SK-N-SH (cell line): ENCODE measurements at regions not wholly inside any gene's neighbourhood (a gene's known extent, or its start where the extent isn't known, plus 50 kb on each side); places are given as distances from the start of the nearest gene placed in this dataset.

Experiments used
- GATA2 ChIP-seq: sonication (generic); formaldehyde crosslinking; IDR thresholded peaks from 2 replicates; pipeline ENCODE4 v1.5.0; 2020; ENCODE audit warnings: mild to moderate bottlenecking, missing genetic modification reagents
- JUND ChIP-seq: IDR thresholded peaks from 2 replicates; pipeline ENCODE4 v1.4.0; 2012
- MEF2A ChIP-seq: IDR thresholded peaks from 2 replicates; pipeline ENCODE4 v1.4.0; 2012; ENCODE audit warnings: low read depth, borderline replicate concordance
- MXI1 ChIP-seq: IDR thresholded peaks from 2 replicates; pipeline ENCODE4 v1.6.1; 2012; ENCODE audit warnings: mild to moderate bottlenecking, low read depth, low read length, improper control_type of control experiment
- POLR2AphosphoS5 ChIP-seq: IDR thresholded peaks from 2 replicates; pipeline ENCODE4 v1.6.1; 2012; ENCODE audit warnings: low read depth, low read length
- RFX5 ChIP-seq: IDR thresholded peaks from 2 replicates; pipeline ENCODE4 v1.6.1; 2012; ENCODE audit warnings: mild to moderate bottlenecking, improper control_type of control experiment, low read length
- SIN3A ChIP-seq: IDR thresholded peaks from 2 replicates; pipeline ENCODE4 v1.6.1; 2012; ENCODE audit warnings: low read depth, mild to moderate bottlenecking, low read length, moderate library complexity, borderline replicate concordance
- YY1 ChIP-seq: IDR thresholded peaks from 2 replicates; pipeline ENCODE4 v1.4.0; 2012; ENCODE audit warnings: low read depth, mild to moderate bottlenecking
- TF ChIP-seq, protein P1 (sequence below): fragments of 200-600 bp; sonication (generic); IDR thresholded peaks from 2 replicates; pipeline ENCODE4 v1.6.1; 2017; ENCODE audit warnings: antibody characterized with exemption, mild to moderate bottlenecking, moderate library complexity

GRCh38 chr16:26672206-26672605, 394.5 kb upstream of the C16orf82 start:
- TF ChIP-seq, protein P1, sequence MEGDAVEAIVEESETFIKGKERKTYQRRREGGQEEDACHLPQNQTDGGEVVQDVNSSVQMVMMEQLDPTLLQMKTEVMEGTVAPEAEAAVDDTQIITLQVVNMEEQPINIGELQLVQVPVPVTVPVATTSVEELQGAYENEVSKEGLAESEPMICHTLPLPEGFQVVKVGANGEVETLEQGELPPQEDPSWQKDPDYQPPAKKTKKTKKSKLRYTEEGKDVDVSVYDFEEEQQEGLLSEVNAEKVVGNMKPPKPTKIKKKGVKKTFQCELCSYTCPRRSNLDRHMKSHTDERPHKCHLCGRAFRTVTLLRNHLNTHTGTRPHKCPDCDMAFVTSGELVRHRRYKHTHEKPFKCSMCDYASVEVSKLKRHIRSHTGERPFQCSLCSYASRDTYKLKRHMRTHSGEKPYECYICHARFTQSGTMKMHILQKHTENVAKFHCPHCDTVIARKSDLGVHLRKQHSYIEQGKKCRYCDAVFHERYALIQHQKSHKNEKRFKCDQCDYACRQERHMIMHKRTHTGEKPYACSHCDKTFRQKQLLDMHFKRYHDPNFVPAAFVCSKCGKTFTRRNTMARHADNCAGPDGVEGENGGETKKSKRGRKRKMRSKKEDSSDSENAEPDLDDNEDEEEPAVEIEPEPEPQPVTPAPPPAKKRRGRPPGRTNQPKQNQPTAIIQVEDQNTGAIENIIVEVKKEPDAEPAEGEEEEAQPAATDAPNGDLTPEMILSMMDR = no peak
- TF ChIP-seq SIN3A (no peak), GATA2 (no peak), MXI1 (no peak), MEF2A (no peak), POLR2AphosphoS5 (no peak), RFX5 (no peak), JUND (no peak), YY1 (no peak)
